A549 (cell line): ENCODE measurements at regions not wholly inside any gene's neighbourhood (a gene's known extent, or its start where the extent isn't known, plus 50 kb on each side); places are given as distances from the start of the nearest gene placed in this dataset.

Experiments
- ATAC-seq, 2 experiments: fragments of 200-7000 bp in 1 of 2; fragments of >200 bp in 1 of 2; cut with Nextera tagmentation in 1 of 2; cut with Tn5 transposase in 1 of 2; 3 replicates each; pipeline versions ENCODE4 v1.8.0 to v1.9.1; 2018 to 2020; ENCODE audit warnings: mild to moderate bottlenecking in 1 of 2, moderate library complexity in 1 of 2
- CTCF ChIA-PET: fragments of 300-600 bp; sonication (Branson Sonifier 250); formaldehyde crosslinking; extraction: SDS; loops from one replicate; lab custom pipeline; 2021; ENCODE audit warnings: antibody characterized with exemption, inconsistent platforms; lab: Yijun Ruan, JAX
- POLR2A ChIA-PET: fragments of 350-600 bp; formaldehyde crosslinking; extraction: SDS; loops from one replicate; lab custom pipeline; 2021; ENCODE audit warnings: antibody characterized with exemption, inconsistent platforms; lab: Yijun Ruan, JAX
- DNase-seq, 2 experiments: peaks; one replicate each; pipeline versions ENCODE4 v3.0.0 to v3.0.0-alpha.2; 2011 to 2016; ENCODE audit warnings: low read depth in 1 of 2, low spot score in 1 of 2
- FAIRE-seq: peaks from 2 replicates; lab custom pipeline; 2011; peaks lifted over from hg19 to GRCh38; lab: Jason Lieb, UNC
- H3K27ac ChIP-seq, 2 experiments: fragments of >200 bp; sonication (Bioruptor Twin); formaldehyde crosslinking; 3 replicates each; pipeline ENCODE4 v1.5.1; 2016 to 2017
- H3K4me1 ChIP-seq: fragments of >200 bp; sonication (Bioruptor Twin); formaldehyde crosslinking; 3 replicates; pipeline ENCODE4 v1.6.1; 2016
- H3K4me2 ChIP-seq: fragments of >200 bp; sonication (Bioruptor Twin); formaldehyde crosslinking; 3 replicates; pipeline ENCODE4 v1.6.1; 2016
- H3K4me3 ChIP-seq: fragments of >200 bp; sonication (Bioruptor Twin); formaldehyde crosslinking; 3 replicates; pipeline ENCODE4 v1.5.1; 2016
- H3K9me3 ChIP-seq: fragments of >200 bp; sonication (Bioruptor Twin); formaldehyde crosslinking; 3 replicates; pipeline ENCODE4 v1.6.1; 2016
- BCL3 ChIP-seq: fragments of >200 bp; sonication (Bioruptor Twin); formaldehyde crosslinking; IDR thresholded peaks from 3 replicates; pipeline ENCODE4 v1.6.1; 2016
- CBX2 ChIP-seq: fragments of 200-600 bp; sonication (generic); IDR thresholded peaks from 2 replicates; pipeline ENCODE4 v1.6.1; 2016; ENCODE audit warnings: low read depth, mild to moderate bottlenecking, borderline replicate concordance
- CHD2 ChIP-seq: fragments of 150-350 bp; IDR thresholded peaks from 2 replicates; pipeline ENCODE4 v1.6.1; 2014; ENCODE audit warnings: low read length; ENCODE audit not compliant: partially characterized antibody
- CHD4 ChIP-seq: fragments of 200-600 bp; sonication (generic); IDR thresholded peaks from 2 replicates; pipeline ENCODE4 v1.6.1; 2016; ENCODE audit warnings: antibody characterized with exemption, mild to moderate bottlenecking, borderline replicate concordance
- EHMT2 ChIP-seq: fragments of 200-600 bp; sonication (generic); IDR thresholded peaks from 2 replicates; pipeline ENCODE4 v1.6.1; 2016; ENCODE audit warnings: antibody characterized with exemption, low read depth, mild to moderate bottlenecking, moderate library complexity
- HDAC2 ChIP-seq: fragments of 200-600 bp; sonication (generic); IDR thresholded peaks from 2 replicates; pipeline ENCODE4 v1.6.1; 2016
- HEYL ChIP-seq: fragments of 250-450 bp; sonication (Bioruptor Pico); IDR thresholded peaks from 2 replicates; pipeline ENCODE4 v1.8.0; 2021; ENCODE audit warnings: mild to moderate bottlenecking, moderate library complexity
- HOXA7 ChIP-seq: fragments of 250-450 bp; sonication (Bioruptor Pico); IDR thresholded peaks from 2 replicates; pipeline ENCODE4 v1.5.0; 2020; ENCODE audit warnings: mild to moderate bottlenecking, moderate library complexity
- KDM1A ChIP-seq: fragments of 200-600 bp; sonication (generic); IDR thresholded peaks from 2 replicates; pipeline ENCODE4 v1.6.1; 2016; ENCODE audit warnings: low read depth, mild to moderate bottlenecking
- MAX ChIP-seq: IDR thresholded peaks from 2 replicates; pipeline ENCODE4 v1.6.1; 2012
- MAZ ChIP-seq: fragments of 150-350 bp; IDR thresholded peaks from 2 replicates; pipeline ENCODE4 v1.6.1; 2014; ENCODE audit warnings: antibody characterized with exemption, low read depth, low read length, borderline replicate concordance
- MYC ChIP-seq: IDR thresholded peaks from 2 replicates; pipeline ENCODE4 v1.6.1; 2012; ENCODE audit warnings: mild to moderate bottlenecking, inconsistent platforms, low read length, improper control_type of control experiment, borderline replicate concordance
- NPAS2 ChIP-seq: fragments of 250-450 bp; sonication (Bioruptor Pico); IDR thresholded peaks from 2 replicates; pipeline ENCODE4 v1.8.0; 2022; ENCODE audit warnings: mild to moderate bottlenecking, moderate library complexity, borderline replicate concordance
- PBX3 ChIP-seq: IDR thresholded peaks from 2 replicates; pipeline ENCODE4 v1.6.1; 2012
- PHF8 ChIP-seq: fragments of 200-600 bp; sonication (generic); IDR thresholded peaks from 2 replicates; pipeline ENCODE4 v1.6.1; 2016; ENCODE audit warnings: low read depth, mild to moderate bottlenecking, antibody characterized with exemption, moderate library complexity, borderline replicate concordance
- RARB ChIP-seq: fragments of 250-450 bp; sonication (Bioruptor Pico); IDR thresholded peaks from 2 replicates; pipeline ENCODE4 v1.8.0; 2021; ENCODE audit warnings: mild to moderate bottlenecking, moderate library complexity
- RCOR1 ChIP-seq: fragments of 150-350 bp; IDR thresholded peaks from 2 replicates; pipeline ENCODE4 v1.6.1; 2014; ENCODE audit warnings: antibody characterized with exemption, low read length, low read depth
- RFX5 ChIP-seq: fragments of 450-650 bp; IDR thresholded peaks from 2 replicates; pipeline ENCODE4 v1.7.1; 2014; ENCODE audit warnings: antibody characterized with exemption, mild to moderate bottlenecking, moderate library complexity
- SMC3 ChIP-seq: fragments of >200 bp; sonication (Bioruptor Twin); formaldehyde crosslinking; IDR thresholded peaks from 3 replicates; pipeline ENCODE4 v1.6.1; 2018; ENCODE audit warnings: inconsistent platforms
- SREBF2 ChIP-seq: fragments of 450-650 bp; IDR thresholded peaks from 2 replicates; pipeline ENCODE4 v1.6.1; 2014; ENCODE audit warnings: mild to moderate bottlenecking, moderate library complexity
- ZC3H11A ChIP-seq: fragments of 450-650 bp; IDR thresholded peaks from 2 replicates; pipeline ENCODE4 v1.6.1; 2014; ENCODE audit warnings: antibody characterized with exemption, mild to moderate bottlenecking
- ZFP36 ChIP-seq: fragments of 450-650 bp; IDR thresholded peaks from 2 replicates; pipeline ENCODE4 v1.6.1; 2014; ENCODE audit warnings: borderline replicate concordance; ENCODE audit not compliant: partially characterized antibody
- ZNF302 ChIP-seq: fragments of 250-450 bp; sonication (Bioruptor Pico); IDR thresholded peaks from 2 replicates; pipeline ENCODE4 v1.9.0; 2021; ENCODE audit warnings: inconsistent platforms, mild to moderate bottlenecking, moderate library complexity
- ZSCAN20 ChIP-seq: fragments of 250-450 bp; sonication (Bioruptor Pico); IDR thresholded peaks from 2 replicates; pipeline ENCODE4 v1.8.0; 2022; ENCODE audit warnings: mild to moderate bottlenecking, moderate library complexity
- WGBS: methylation state at CpG from one replicate; pipeline ENCODE4 v1.1.6; 2017; ENCODE audit errors: missing lambda C conversion rate; 5-methylcytosine and 5-hydroxymethylcytosine counted together
- TF ChIP-seq, protein P1 (sequence below): fragments of 150-350 bp; IDR thresholded peaks from 2 replicates; pipeline ENCODE4 v1.6.1; 2014; ENCODE audit warnings: low read depth, mild to moderate bottlenecking, low read length
- TF ChIP-seq, protein P2 (sequence below): fragments of 200-600 bp; sonication (generic); IDR thresholded peaks from 2 replicates; pipeline ENCODE4 v1.6.1; 2016; ENCODE audit warnings: antibody characterized with exemption, mild to moderate bottlenecking, moderate library complexity
- TF ChIP-seq, protein P3 (sequence below): fragments of 250-450 bp; sonication (Bioruptor Pico); IDR thresholded peaks from 2 replicates; pipeline ENCODE4 v1.5.0; 2020; ENCODE audit warnings: low read depth, mild to moderate bottlenecking, moderate library complexity

GRCh38 chr4:125184116-125184515 is 130.6 kb upstream of the FAT4 start:
- Histone ChIP-seq H3K4me3 (no peak overlapping the region), H3K4me2 (no peak overlapping the region), H3K27ac (no peak overlapping the region), H3K4me1 (no peaks in the 10 kb centered on the region), H3K9me3 (no peaks in the 10 kb centered on the region)
- WGBS, result 25% methylated on average over 3 of the region's 3 CpGs
- ATAC-seq, result no peak
- no peak for FAIRE-seq
- POLR2A ChIA-PET, result no interaction called here
- CTCF ChIA-PET, result no interaction called here
- TF ChIP-seq HDAC2 (no peak), MAZ (no peak), PHF8 (no peak), ZFP36 (no peak), ZC3H11A (no peak), RFX5 (no peak), RCOR1 (no peak), SREBF2 (no peak), MYC (no peak), ZNF302 (no peak), SMC3 (no peak), MAX (no peak)
- TF ChIP-seq, protein P1, sequence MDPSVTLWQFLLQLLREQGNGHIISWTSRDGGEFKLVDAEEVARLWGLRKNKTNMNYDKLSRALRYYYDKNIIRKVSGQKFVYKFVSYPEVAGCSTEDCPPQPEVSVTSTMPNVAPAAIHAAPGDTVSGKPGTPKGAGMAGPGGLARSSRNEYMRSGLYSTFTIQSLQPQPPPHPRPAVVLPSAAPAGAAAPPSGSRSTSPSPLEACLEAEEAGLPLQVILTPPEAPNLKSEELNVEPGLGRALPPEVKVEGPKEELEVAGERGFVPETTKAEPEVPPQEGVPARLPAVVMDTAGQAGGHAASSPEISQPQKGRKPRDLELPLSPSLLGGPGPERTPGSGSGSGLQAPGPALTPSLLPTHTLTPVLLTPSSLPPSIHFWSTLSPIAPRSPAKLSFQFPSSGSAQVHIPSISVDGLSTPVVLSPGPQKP, result no peak
- TF ChIP-seq, protein P2, sequence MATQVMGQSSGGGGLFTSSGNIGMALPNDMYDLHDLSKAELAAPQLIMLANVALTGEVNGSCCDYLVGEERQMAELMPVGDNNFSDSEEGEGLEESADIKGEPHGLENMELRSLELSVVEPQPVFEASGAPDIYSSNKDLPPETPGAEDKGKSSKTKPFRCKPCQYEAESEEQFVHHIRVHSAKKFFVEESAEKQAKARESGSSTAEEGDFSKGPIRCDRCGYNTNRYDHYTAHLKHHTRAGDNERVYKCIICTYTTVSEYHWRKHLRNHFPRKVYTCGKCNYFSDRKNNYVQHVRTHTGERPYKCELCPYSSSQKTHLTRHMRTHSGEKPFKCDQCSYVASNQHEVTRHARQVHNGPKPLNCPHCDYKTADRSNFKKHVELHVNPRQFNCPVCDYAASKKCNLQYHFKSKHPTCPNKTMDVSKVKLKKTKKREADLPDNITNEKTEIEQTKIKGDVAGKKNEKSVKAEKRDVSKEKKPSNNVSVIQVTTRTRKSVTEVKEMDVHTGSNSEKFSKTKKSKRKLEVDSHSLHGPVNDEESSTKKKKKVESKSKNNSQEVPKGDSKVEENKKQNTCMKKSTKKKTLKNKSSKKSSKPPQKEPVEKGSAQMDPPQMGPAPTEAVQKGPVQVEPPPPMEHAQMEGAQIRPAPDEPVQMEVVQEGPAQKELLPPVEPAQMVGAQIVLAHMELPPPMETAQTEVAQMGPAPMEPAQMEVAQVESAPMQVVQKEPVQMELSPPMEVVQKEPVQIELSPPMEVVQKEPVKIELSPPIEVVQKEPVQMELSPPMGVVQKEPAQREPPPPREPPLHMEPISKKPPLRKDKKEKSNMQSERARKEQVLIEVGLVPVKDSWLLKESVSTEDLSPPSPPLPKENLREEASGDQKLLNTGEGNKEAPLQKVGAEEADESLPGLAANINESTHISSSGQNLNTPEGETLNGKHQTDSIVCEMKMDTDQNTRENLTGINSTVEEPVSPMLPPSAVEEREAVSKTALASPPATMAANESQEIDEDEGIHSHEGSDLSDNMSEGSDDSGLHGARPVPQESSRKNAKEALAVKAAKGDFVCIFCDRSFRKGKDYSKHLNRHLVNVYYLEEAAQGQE, result no peak
- DNase-seq, result no peak

DNA sequence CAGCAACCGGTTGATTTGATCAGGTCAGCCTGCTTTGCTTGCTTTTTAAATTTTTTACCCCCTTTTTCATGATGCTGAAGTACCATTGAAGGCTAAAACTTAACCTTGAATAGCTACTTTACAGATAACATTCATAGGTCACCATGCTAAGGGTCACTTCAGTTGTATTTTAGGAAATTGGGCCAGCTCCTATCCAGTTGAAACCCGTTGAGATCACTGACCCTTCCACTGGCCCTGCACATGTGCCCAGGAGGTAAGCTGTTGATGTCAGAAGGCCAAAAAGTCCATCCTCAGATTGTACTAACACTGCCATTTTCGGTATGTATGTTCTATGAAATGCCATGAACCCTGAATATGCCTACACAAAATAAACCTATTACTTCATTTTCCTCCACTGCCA is 133.0 kb upstream of the FAT4 start:
- WGBS, result 43% methylated on average over 3 of the region's 3 CpGs
- no peak for FAIRE-seq
- no peak for ATAC-seq
- no peak overlapping the region for H3K4me2 ChIP-seq
- no peaks in the 10 kb centered on the region for H3K9me3 ChIP-seq
- CTCF ChIA-PET, result no interaction called here
- H3K4me3 ChIP-seq, result no peak overlapping the region
- DNase-seq, result no peak
- no peak overlapping the region for H3K27ac ChIP-seq
- no peak for TF ChIP-seq SREBF2
- TF ChIP-seq NPAS2 (CRISPR knock-in tag), result no peak
- TF ChIP-seq KDM1A, result no peak
- TF ChIP-seq CBX2, result no peak
- TF ChIP-seq, protein P3, sequence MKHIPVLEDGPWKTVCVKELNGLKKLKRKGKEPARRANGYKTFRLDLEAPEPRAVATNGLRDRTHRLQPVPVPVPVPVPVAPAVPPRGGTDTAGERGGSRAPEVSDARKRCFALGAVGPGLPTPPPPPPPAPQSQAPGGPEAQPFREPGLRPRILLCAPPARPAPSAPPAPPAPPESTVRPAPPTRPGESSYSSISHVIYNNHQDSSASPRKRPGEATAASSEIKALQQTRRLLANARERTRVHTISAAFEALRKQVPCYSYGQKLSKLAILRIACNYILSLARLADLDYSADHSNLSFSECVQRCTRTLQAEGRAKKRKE (CRISPR knock-in tag), result no peak
- TF ChIP-seq BCL3, result no peak
- TF ChIP-seq MYC, result no peak
- TF ChIP-seq MAX, result no peak
- TF ChIP-seq SMC3, result no peak
- no peak for TF ChIP-seq CHD4
- TF ChIP-seq HOXA7, result no peak
- no peak for TF ChIP-seq RCOR1
- TF ChIP-seq, protein P1, result no peak
- no peak for TF ChIP-seq HEYL (CRISPR knock-in tag)
- no peak for TF ChIP-seq EHMT2
- TF ChIP-seq ZSCAN20 (CRISPR knock-in tag), result no peak
- TF ChIP-seq CHD2, result no peak
- no peak for TF ChIP-seq RARB (CRISPR knock-in tag)
- TF ChIP-seq PBX3, result no peak
- TF ChIP-seq, all 56 proteins: peak for 0
- POLR2A ChIA-PET, result no interaction called here
- H3K4me1 ChIP-seq, result no peaks in the 10 kb centered on the region
